Brain pericyte (primary cell): ENCODE measurements at regions not wholly inside any gene's neighbourhood (a gene's known extent, or its start where the extent isn't known, plus 50 kb on each side); places are given as distances from the start of the nearest gene placed in this dataset.

Experiments
- DNase-seq: peaks from one replicate; pipeline ENCODE4 v3.0.0-alpha.2; 2012; ENCODE audit warnings: low read depth, low spot score

GRCh38 chr9:106798016-106798799, 64.8 kb upstream of the ZNF462 start:
- no peak for DNase-seq

- DNase-seq: no peak
These were observed 63.8 kb upstream of the ZNF462 start for GRCh38 chr9:106799152-106799551.

GRCh38 chr9:106800701-106801270, 62.2 kb upstream of the ZNF462 start:
- peak; percentile 21 for DNase-seq

GRCh38 chr9:106801816-106802215, 61.1 kb upstream of the ZNF462 start:
- no peak for DNase-seq
